ENCODE measurements at regions not wholly inside any gene's neighbourhood (a gene's known extent, or its start where the extent isn't known, plus 50 kb on each side); places are given as distances from the start of the nearest gene placed in this dataset.

- Mint-ChIP-seq H3K36me3 (peaks cover 4% of the 10 kb centered on the region), H3K27me3 (peaks cover 3% of the 10 kb centered on the region)
These were observed 178.0 kb downstream of the RND3 start for GRCh38 chr2:150309311-150310080.

DNA sequence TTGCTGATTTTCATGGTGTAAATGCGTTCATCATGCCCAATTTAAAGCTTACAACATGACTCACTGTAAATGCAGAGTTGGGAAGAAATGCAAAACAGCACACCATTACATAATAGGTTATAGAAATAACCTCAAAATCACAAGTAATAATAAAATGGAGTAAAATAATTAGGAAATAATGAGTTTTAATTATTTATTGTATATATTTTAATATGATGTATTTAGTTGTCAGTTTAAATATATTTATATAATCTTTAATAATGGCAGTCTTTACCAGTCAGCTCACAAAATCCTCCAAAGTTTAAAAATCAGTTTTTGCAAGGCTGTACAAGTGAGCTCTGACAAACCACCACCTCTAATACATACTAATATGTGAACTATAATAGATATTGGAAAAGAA is 180.2 kb downstream of the RND3 start:
- Mint-ChIP-seq H3K4me1 (no peaks in the 10 kb centered on the region), H3K27ac (no peak overlapping the region)
- ATAC-seq (ENCODE audit: low read depth in 2 of 2): no peak

More at GRCh38 chr2:150309311-150310080, 178.0 kb downstream of the RND3 start:
- H3K36me3 ChIP-seq (ENCODE audit: control insufficient read depth, insufficient read depth, low read length): no peaks in the 10 kb centered on the region
- no peak overlapping the region for H3K27ac ChIP-seq (ENCODE audit: insufficient read depth, low read length, poor library complexity, severe bottlenecking)
- no peaks in the 10 kb centered on the region for H3K27me3 ChIP-seq (ENCODE audit: control insufficient read depth, insufficient read depth, low read length)
- no peaks in the 10 kb centered on the region for H3K9me3 ChIP-seq (ENCODE audit: control insufficient read depth in 2 of 2, low read length in 2 of 2)
- H3K4me1 ChIP-seq (ENCODE audit: control insufficient read depth, insufficient read depth, low read length, poor library complexity, severe bottlenecking): no peaks in the 10 kb centered on the region
- H3K4me3 ChIP-seq (ENCODE audit: low read depth, low read length): no peak overlapping the region
- H3K4me3 Mint-ChIP-seq: no peak overlapping the region
- no peak overlapping the region for H3K27ac Mint-ChIP-seq
- H3K4me1 Mint-ChIP-seq: no peaks in the 10 kb centered on the region
- H3K9me3 Mint-ChIP-seq: peaks cover 0 to 21% (median 10%) of the 10 kb centered on the region in 7 donors
- ATAC-seq (ENCODE audit: low read depth in 2 of 2) (no peak), DNase-seq (no peak)

DNA sequence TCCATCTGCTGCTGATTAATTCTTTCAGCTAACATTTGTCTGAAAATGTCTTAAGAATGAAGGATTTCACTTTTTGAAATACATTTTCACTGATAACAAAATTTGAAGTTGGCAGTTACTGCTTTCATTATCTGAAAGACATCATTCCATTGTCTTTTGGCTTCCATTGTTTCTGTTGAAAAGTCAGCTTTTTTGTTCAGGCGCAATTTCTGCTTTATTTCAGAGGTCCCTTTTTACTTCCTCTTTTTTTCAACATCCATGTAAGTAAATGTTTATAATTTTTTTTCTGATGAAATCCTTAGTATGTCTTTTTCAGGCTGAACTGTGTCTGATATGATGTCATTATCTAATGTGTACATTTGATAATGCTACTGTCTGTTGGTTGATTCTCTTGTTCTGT is 184.2 kb downstream of the RND3 start:
- peaks cover 0 to 2% of the 10 kb centered on the region in 2 experiments for H3K9me3 ChIP-seq (ENCODE audit: control insufficient read depth in 2 of 2, low read length in 2 of 2)
- no peaks in the 10 kb centered on the region for H3K4me1 ChIP-seq (ENCODE audit: control insufficient read depth, insufficient read depth, low read length, poor library complexity, severe bottlenecking)
- no peak for DNase-seq
- ATAC-seq (ENCODE audit: low read depth in 2 of 2): no peak
- H3K36me3 ChIP-seq (ENCODE audit: control insufficient read depth, insufficient read depth, low read length): no peaks in the 10 kb centered on the region
- no peaks in the 10 kb centered on the region for H3K36me3 Mint-ChIP-seq
- no peak overlapping the region for H3K27ac ChIP-seq (ENCODE audit: insufficient read depth, low read length, poor library complexity, severe bottlenecking)
- no peaks in the 10 kb centered on the region for H3K4me1 Mint-ChIP-seq
- H3K27ac Mint-ChIP-seq: no peak overlapping the region
- no peak overlapping the region for H3K4me3 Mint-ChIP-seq
- H3K27me3 ChIP-seq (ENCODE audit: control insufficient read depth, insufficient read depth, low read length): no peaks in the 10 kb centered on the region
- H3K4me3 ChIP-seq (ENCODE audit: low read depth, low read length): no peak overlapping the region
- H3K9me3 Mint-ChIP-seq: peaks cover 0 to 12% (median 4%) of the 10 kb centered on the region in 7 donors
- peaks cover 5% of the 10 kb centered on the region for H3K27me3 Mint-ChIP-seq

More for the DNA sequence above, 180.2 kb downstream of the RND3 start:
- Histone ChIP-seq H3K4me3 (ENCODE audit: low read depth, low read length) (no peak overlapping the region), H3K9me3 (ENCODE audit: control insufficient read depth in 2 of 2, low read length in 2 of 2) (peaks cover 0 to 2% of the 10 kb centered on the region in 2 experiments), H3K4me1 (ENCODE audit: control insufficient read depth, insufficient read depth, low read length, poor library complexity, severe bottlenecking) (no peaks in the 10 kb centered on the region), H3K36me3 (ENCODE audit: control insufficient read depth, insufficient read depth, low read length) (no peaks in the 10 kb centered on the region), H3K27ac (ENCODE audit: insufficient read depth, low read length, poor library complexity, severe bottlenecking) (no peak overlapping the region), H3K27me3 (ENCODE audit: control insufficient read depth, insufficient read depth, low read length) (no peaks in the 10 kb centered on the region)
- no peak overlapping the region for H3K4me3 Mint-ChIP-seq
- H3K9me3 Mint-ChIP-seq: peaks cover 0 to 21% (median 7%) of the 10 kb centered on the region in 7 donors
- no peak for DNase-seq
- peaks cover 5% of the 10 kb centered on the region for H3K27me3 Mint-ChIP-seq
- no peaks in the 10 kb centered on the region for H3K36me3 Mint-ChIP-seq

DNA sequence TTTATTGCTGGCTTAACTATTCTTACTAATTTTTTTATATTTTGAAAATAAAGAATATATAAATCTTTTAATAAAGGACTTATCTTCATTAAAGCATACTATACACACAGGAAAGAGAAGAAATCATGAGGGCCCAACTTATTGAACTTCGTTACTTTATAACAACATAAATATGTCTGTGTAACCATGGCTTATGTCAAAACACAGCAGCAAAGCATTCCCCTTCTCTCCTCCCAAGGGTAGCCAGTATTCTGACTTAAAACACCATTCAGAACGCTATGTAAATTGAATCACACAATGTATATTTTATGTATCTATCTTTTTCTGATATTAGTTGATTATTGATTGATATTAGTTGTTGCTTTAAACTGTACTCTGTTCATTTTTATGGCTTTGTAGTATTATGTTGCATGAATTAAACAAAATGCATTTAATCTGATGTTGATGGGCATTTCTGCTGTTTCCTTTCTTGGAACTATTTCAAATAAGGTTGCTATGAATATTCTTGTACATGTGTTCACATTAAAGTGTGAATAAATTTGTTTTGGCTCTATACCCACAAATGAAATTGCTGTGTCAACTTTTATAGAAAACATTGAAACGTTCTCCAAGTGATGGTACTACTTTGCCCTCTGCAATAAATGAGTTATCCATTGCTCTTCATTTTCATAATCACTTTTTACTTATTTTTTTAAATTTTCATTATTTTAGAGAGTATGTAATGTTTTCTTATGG is 188.7 kb downstream of the RND3 start:
- no peak overlapping the region for H3K27ac ChIP-seq (ENCODE audit: insufficient read depth, low read length, poor library complexity, severe bottlenecking)
- H3K4me1 ChIP-seq (ENCODE audit: control insufficient read depth, insufficient read depth, low read length, poor library complexity, severe bottlenecking): no peaks in the 10 kb centered on the region
- no peaks in the 10 kb centered on the region for H3K27me3 ChIP-seq (ENCODE audit: control insufficient read depth, insufficient read depth, low read length)
- Mint-ChIP-seq H3K27me3 (no peaks in the 10 kb centered on the region), H3K27ac (no peak overlapping the region), H3K4me1 (no peaks in the 10 kb centered on the region), H3K9me3 (peaks cover 0 to 8% (median 3%) of the 10 kb centered on the region in 7 donors), H3K4me3 (no peak overlapping the region), H3K36me3 (no peaks in the 10 kb centered on the region)
- peaks cover 0 to 2% of the 10 kb centered on the region in 2 experiments for H3K9me3 ChIP-seq (ENCODE audit: control insufficient read depth in 2 of 2, low read length in 2 of 2)
- H3K36me3 ChIP-seq (ENCODE audit: control insufficient read depth, insufficient read depth, low read length): no peaks in the 10 kb centered on the region
- ATAC-seq (ENCODE audit: low read depth in 2 of 2) (no peak), DNase-seq (no peak)
- H3K4me3 ChIP-seq (ENCODE audit: low read depth, low read length): no peak overlapping the region

DNA sequence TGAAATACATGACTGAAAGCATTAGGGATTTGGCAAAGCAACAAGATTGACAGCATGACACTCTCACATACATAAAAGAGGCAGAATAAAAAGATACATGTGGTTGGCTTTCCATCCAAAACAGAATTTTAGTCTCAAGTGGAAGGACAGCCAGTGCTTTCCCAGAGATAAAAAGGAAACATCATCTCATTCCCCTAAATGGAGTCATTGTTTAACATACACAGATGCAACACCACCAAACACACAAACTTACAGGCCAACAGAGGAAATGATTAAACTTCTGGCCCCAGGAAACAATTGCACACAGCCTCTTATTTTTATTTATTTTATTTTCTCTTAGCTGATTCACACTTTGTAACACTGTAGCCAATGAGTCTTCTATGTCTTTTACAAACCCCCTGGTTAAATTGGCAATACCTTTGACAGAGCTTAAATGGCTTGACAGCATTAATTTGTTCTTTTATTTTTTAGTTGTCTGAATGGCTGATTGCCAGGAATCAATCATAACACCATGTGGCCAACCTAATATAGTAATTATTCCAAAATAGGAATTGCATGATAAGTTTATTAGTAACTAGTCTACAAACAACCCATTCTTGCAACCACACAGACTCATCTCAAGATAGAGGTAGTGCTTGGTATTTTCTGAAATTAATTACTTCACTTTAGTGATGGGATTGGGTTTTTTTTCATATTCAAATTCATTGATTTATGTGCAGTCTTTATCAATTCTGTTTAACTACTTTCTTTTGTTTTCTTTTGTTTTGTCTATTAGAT is 190.5 kb downstream of the RND3 start:
- Histone ChIP-seq H3K27me3 (ENCODE audit: control insufficient read depth, insufficient read depth, low read length) (no peaks in the 10 kb centered on the region), H3K27ac (ENCODE audit: insufficient read depth, low read length, poor library complexity, severe bottlenecking) (no peak overlapping the region), H3K4me3 (ENCODE audit: low read depth, low read length) (no peak overlapping the region), H3K36me3 (ENCODE audit: control insufficient read depth, insufficient read depth, low read length) (no peaks in the 10 kb centered on the region), H3K4me1 (ENCODE audit: control insufficient read depth, insufficient read depth, low read length, poor library complexity, severe bottlenecking) (no peaks in the 10 kb centered on the region), H3K9me3 (ENCODE audit: control insufficient read depth in 2 of 2, low read length in 2 of 2) (no peaks in the 10 kb centered on the region)
- no peak overlapping the region for H3K4me3 Mint-ChIP-seq
- no peaks in the 10 kb centered on the region for H3K4me1 Mint-ChIP-seq
- no peak overlapping the region for H3K27ac Mint-ChIP-seq
- H3K27me3 Mint-ChIP-seq: no peaks in the 10 kb centered on the region
- H3K36me3 Mint-ChIP-seq: no peaks in the 10 kb centered on the region
- no peak for ATAC-seq (ENCODE audit: low read depth in 2 of 2)
- DNase-seq: no peak
- peaks cover 0 to 5% (median 0%) of the 10 kb centered on the region in 7 donors for H3K9me3 Mint-ChIP-seq

DNA sequence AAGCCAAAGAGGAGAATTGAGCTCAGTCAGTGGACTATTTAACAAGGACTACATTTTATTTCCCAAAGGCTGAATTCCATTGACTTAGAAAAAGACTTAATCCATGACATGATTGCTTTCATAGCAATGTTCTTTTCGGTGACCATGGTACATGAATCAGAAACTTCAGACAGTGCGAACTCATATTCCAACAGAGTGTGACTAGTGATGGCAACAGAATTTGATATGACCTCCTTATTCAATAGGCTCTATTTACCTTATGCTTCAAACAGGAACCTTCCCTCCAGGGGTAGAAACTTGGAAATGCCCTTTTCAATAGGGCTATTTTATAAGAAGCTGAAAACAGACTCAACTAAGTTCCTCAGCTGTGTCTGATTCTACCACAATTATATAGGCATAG is 191.9 kb downstream of the RND3 start:
- no peak for DNase-seq
- Histone ChIP-seq H3K4me1 (ENCODE audit: control insufficient read depth, insufficient read depth, low read length, poor library complexity, severe bottlenecking) (no peaks in the 10 kb centered on the region), H3K27me3 (ENCODE audit: control insufficient read depth, insufficient read depth, low read length) (no peaks in the 10 kb centered on the region), H3K4me3 (ENCODE audit: low read depth, low read length) (no peak overlapping the region), H3K27ac (ENCODE audit: insufficient read depth, low read length, poor library complexity, severe bottlenecking) (no peak overlapping the region), H3K9me3 (ENCODE audit: control insufficient read depth in 2 of 2, low read length in 2 of 2) (no peaks in the 10 kb centered on the region), H3K36me3 (ENCODE audit: control insufficient read depth, insufficient read depth, low read length) (no peaks in the 10 kb centered on the region)
- Mint-ChIP-seq H3K9me3 (peaks cover 0 to 5% (median 0%) of the 10 kb centered on the region in 7 donors), H3K4me1 (no peaks in the 10 kb centered on the region), H3K27ac (no peak overlapping the region), H3K27me3 (no peaks in the 10 kb centered on the region), H3K36me3 (no peaks in the 10 kb centered on the region), H3K4me3 (no peak overlapping the region)
- no peak for ATAC-seq (ENCODE audit: low read depth in 2 of 2)

GRCh38 chr2:150293771-150294170 is 193.7 kb downstream of the RND3 start:
- no peaks in the 10 kb centered on the region for H3K4me1 Mint-ChIP-seq
- ATAC-seq (ENCODE audit: low read depth in 2 of 2): no peak
- no peak overlapping the region for H3K4me3 ChIP-seq (ENCODE audit: low read depth, low read length)
- H3K27me3 Mint-ChIP-seq: no peaks in the 10 kb centered on the region
- DNase-seq: no peak
- H3K4me3 Mint-ChIP-seq: no peak overlapping the region
- H3K9me3 Mint-ChIP-seq: no peaks in the 10 kb centered on the region
- H3K27ac ChIP-seq (ENCODE audit: insufficient read depth, low read length, poor library complexity, severe bottlenecking): no peak overlapping the region
- no peaks in the 10 kb centered on the region for H3K9me3 ChIP-seq (ENCODE audit: control insufficient read depth in 2 of 2, low read length in 2 of 2)
- H3K27ac Mint-ChIP-seq: no peak overlapping the region
- no peaks in the 10 kb centered on the region for H3K36me3 ChIP-seq (ENCODE audit: control insufficient read depth, insufficient read depth, low read length)
- no peaks in the 10 kb centered on the region for H3K36me3 Mint-ChIP-seq
- H3K27me3 ChIP-seq (ENCODE audit: control insufficient read depth, insufficient read depth, low read length): no peaks in the 10 kb centered on the region
- no peaks in the 10 kb centered on the region for H3K4me1 ChIP-seq (ENCODE audit: control insufficient read depth, insufficient read depth, low read length, poor library complexity, severe bottlenecking)
